Stimulated activated CD4-positive, alpha-beta T cell treated with anti-CD3 and anti-CD28 coated beads, Interleukin-4, amount 100 ng/mL, for 48 hours (primary cell): ENCODE measurements at regions not wholly inside any gene's neighbourhood (a gene's known extent, or its start where the extent isn't known, plus 50 kb on each side); places are given as distances from the start of the nearest gene placed in this dataset.

Experiments used
- DNase-seq, 2 donors: peaks; one replicate each; pipeline ENCODE4 v3.0.0-alpha.2; 2020; ENCODE audit warnings: low read depth in 2 of 2

GRCh38 chr19:27657271-27658051 is 1555.5 kb downstream of the UQCRFS1 start:
- no peak for DNase-seq

DNA sequence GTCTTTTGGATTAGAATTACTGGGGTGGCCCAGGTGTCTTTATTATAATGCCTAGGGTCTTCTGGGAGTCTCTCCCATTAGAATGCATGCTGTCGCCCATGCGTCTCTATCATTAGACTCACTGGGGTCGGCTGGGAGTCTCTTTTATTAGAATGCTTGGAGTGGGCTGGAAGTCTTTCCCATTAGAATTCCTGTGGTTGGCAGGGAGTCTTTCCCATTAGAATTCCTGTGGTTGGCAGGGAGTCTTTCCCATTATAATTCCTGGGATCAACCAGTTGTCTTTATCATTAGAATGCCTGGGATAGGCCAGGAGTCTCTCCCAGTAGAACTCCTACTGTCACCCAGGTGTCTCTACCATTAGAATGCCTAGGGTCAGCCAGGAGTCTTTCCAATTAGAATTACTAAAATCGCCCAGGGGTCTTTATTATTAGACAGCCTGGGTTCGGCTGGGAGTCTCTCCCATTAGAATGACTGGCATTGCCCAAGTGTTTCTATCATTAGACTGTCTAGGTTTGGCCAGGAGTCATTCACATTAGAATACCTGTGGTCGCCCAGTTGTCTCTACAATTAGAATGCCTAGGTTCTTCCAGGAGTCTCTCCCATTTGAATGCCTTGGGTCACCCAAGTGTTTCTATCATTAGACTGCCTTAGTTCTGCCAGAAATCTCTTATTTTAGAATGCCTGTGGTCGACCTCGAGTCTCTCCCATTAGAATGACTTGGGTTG is 1558.5 kb downstream of the UQCRFS1 start:
- no peak for DNase-seq

GRCh38 chr19:27652796-27653195 is 1560.2 kb downstream of the UQCRFS1 start:
- DNase-seq = no peak

DNA sequence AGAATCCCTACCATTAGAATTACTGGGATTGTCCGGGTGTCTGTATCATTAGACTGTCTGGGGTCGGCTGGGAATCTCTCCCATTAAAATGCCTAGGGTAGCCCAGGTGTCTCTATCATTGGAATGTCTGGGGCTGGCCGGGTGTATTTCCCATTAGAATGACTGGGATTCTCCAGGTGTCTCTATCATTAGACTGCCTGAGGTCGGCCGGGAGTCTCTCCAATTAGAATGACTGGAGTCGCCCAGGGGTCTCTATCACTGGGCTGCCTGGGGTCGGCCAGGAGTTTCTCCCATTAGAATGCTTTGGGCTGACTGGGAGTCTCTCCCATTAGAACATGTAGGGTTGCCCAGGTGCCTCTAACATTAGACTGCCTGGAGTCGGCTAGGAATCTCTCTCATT is 1560.7 kb downstream of the UQCRFS1 start:
- no peak for DNase-seq

DNA sequence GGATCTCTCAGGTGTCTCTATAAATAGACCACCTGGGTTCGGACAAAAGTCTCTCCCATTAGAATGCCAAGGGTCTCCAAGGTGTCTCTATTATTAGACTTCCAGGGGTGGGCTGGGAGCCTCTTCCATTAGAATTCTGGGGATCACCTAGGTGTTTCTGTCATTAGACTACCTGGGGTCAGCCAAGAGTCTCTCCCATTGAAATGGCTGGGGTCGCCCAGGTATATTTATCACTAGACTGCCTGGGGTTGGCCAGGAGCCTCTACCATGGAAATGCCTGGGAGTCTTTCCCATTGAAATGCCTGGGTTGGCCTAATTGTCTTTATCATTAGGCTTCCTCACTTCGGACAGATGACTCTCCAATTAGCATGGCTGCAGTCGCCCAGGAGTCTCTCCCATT is 1565.5 kb downstream of the UQCRFS1 start:
- DNase-seq = no peak

- no peak for DNase-seq
Observed at GRCh38 chr19:27635401-27635800, 1577.5 kb downstream of the UQCRFS1 start.

DNA sequence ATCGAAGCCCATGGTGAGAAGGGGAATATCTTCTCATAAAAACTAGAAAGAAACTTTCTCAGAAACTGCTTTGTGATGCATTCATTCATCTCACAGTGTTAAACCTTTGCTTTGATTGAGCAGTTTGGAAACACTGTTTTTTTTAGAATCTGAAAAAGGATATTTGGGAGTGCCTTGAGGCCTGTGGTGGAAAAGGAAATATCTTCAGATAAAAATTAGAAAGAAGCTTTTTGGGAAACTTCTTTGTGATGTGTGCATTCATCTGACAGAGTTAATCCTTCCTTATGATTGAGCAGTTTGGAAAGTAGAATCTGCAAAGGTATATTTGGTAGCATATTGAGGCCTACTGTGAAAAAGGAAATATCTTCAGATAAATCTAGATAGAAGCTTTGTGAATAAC is 1594.9 kb downstream of the UQCRFS1 start:
- no peak for DNase-seq

DNA sequence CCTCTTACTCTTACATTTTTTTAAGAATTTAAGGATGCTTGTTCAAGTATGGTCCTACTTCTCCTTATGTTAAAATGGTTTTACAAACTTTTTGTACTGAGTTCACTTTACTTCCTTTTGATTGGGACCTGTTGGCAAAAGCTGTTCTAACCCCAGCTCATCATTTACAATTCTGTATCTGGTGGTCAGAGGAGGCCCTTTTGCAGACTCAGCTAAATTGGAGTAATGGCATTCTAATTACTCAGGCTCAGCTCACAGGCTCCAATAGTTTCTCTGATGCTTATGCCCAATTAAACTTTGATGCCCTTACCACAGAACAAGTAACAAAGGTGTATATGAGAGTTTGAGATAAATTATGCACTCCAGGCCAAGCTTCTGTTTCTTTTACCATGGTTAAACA is 1632.0 kb downstream of the UQCRFS1 start:
- no peak for DNase-seq
